ENCODE measurements at regions not wholly inside any gene's neighbourhood (a gene's known extent, or its start where the extent isn't known, plus 50 kb on each side); places are given as distances from the start of the nearest gene placed in this dataset.
"Not testable (repeated sequence)": the region's sequence is repeated elsewhere in the genome, so short reads cannot be mapped to it uniquely, and the experiment has no call there.

GRCh38 chr4:112708772-112709171 lies 71.8 kb downstream of the LARP7 start:
- DNase-seq (ENCODE audit: low read depth in 2 of 2), result no peak

DNA sequence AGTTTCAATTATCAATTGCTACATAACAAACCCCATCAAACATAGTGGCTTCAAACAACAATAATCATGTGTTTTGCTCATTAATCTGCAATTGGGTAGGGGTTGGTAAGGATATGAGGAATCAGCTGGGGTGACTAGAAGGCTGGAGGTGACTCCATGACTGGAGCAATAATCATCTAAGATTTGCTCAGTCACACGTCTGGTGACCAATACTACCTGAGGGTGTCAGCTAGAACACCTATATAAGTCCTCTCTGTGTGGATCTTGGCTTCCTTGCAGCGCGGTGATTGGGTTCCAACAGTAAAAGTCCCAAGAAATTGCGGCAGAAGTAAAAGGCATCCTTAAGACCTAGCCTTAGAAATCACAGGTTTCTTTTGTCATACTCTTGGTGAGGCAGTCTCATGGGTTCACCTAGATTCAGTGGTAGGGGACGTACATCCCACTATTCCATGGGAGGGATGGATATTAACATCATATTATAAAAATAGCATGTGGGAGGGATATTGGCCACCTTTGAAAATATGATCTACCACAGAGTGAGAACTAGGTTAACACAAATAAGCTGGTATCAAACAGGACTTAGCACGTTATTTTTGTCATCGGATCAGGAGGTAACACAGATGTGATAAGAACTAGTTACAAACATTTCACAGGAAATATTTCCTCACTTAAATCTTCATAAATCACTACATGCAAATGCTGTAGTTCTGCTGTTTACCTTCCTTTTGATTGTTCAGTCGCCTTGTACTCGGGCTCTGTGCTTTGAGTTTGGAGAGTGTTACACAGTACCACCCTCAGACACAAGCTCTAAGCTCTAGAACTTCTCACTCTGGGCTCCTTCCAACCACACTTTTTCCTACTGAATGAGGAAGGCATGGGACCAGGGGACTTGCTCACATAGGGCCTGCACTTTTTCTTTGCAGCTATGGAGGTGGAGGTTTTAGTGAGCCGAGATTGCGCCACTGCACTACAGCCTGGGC lies 78.3 kb downstream of the LARP7 start:
- DNase-seq (ENCODE audit: low read depth in 2 of 2), result no peak

DNA sequence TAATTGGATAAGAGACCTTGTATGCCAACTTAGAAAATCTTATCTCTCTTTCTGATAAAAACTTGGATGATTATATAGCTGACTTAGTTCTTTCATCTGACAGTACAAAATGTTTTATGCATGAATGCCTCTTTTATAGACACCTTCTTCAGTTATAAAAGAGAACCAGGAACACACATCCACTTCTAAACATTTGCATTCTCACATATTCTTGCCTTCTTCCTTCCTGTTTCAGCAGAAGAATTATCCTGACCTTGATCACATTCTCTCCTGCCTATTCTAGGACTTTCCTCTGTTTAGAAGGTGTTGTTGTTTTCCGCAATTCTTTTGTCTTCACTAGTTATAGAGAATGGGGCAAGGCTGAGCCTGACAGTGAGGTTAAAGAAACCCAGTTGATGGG lies 80.9 kb downstream of the LARP7 start:
- DNase-seq (ENCODE audit: low read depth in 2 of 2), result no peak

DNA sequence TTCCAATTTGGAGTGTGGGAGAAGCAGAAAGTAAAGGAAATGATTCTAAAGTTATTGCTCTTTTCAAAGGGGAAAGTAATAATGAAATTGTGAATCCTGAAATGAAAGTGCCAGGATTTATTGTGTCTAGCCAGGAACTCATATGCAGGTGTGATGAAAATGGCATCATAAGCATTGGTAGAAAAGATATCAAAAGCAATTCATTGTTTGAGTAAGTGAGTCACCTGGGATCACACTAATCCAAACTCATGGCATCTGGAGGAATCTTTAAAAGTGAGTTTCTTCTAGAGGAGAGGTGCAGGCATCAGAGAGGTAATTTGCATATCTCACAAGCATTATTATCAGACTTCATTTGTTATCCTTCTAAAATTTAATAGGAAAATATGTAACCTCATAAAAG lies 84.7 kb downstream of the LARP7 start:
- DNase-seq (ENCODE audit: low read depth in 2 of 2), result no peak

- no peak for DNase-seq (ENCODE audit: low read depth in 2 of 2)
Observed at GRCh38 chr4:112726041-112726440, 89.1 kb downstream of the LARP7 start.

GRCh38 chr4:112727728-112728127 lies 90.8 kb downstream of the LARP7 start:
- DNase-seq (ENCODE audit: low read depth in 2 of 2), result not testable (repeated sequence)

GRCh38 chr4:112731715-112732114 lies 94.8 kb downstream of the LARP7 start:
- DNase-seq (ENCODE audit: low read depth in 2 of 2), result no peak

GRCh38 chr4:112732142-112732541 lies 95.2 kb downstream of the LARP7 start:
- no peak for DNase-seq (ENCODE audit: low read depth in 2 of 2)

- peak in 1 of 2 donors; percentile 4 for DNase-seq (ENCODE audit: low read depth in 2 of 2)
Observed at GRCh38 chr4:112735474-112735951, 98.6 kb downstream of the LARP7 start.

DNA sequence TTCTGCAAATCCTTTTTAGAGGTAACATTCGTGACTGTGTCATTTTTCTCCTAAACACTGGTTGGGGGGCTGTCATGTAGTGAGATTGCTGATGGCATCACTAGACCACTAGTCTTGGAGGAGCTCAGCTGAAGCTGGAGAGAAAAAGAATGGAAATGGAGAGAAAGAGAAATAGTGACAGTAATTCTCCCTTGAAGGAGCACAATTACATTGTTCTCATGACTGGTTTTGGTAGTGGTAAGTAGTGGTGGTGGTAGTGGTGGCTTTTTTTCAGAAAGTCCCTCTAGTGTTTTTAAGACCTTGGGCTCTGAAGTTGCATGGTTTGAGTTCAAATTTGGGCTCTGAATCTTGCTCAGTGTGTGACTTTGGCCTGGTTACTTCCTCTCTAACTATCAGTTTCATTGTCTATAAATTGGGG lies 99.8 kb downstream of the LARP7 start:
- no peak for DNase-seq (ENCODE audit: low read depth in 2 of 2)

GRCh38 chr4:112739442-112739841 lies 102.5 kb downstream of the LARP7 start:
- no peak for DNase-seq (ENCODE audit: low read depth in 2 of 2)

- DNase-seq (ENCODE audit: low read depth in 2 of 2), result no peak
Observed at GRCh38 chr4:112747036-112747435, 110.1 kb downstream of the LARP7 start.

GRCh38 chr4:112748352-112748878 lies 111.5 kb downstream of the LARP7 start:
- no peak for DNase-seq (ENCODE audit: low read depth in 2 of 2)

DNA sequence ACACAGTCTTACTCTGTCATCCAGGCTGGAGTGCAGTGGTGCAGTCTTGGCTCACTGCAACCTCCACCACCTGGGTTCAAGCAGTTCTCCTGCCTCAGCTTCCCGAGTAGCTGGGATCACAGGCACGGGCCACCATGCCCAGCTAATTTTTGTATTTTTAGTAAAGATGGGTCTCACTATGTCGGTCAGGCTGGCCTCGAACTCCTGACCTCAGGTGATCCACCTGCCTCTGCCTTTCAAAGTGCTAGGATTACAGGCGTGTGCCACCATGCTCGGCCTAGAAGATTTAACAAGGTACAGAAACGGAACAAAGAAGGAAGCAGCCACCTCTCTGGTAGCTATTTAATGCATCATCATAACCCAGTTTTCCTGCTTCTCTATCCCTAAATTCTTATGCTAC lies 113.8 kb downstream of the LARP7 start:
- DNase-seq (ENCODE audit: low read depth in 2 of 2), result not testable (repeated sequence)

- DNase-seq (ENCODE audit: low read depth in 2 of 2), result no peak
Observed at GRCh38 chr4:112751447-112751846, 114.5 kb downstream of the LARP7 start.

GRCh38 chr4:112752061-112752460 lies 115.1 kb downstream of the LARP7 start:
- DNase-seq (ENCODE audit: low read depth in 2 of 2), result no peak

- DNase-seq (ENCODE audit: low read depth in 2 of 2), result no peak
Observed at GRCh38 chr4:112752510-112752909, 115.6 kb downstream of the LARP7 start.

DNA sequence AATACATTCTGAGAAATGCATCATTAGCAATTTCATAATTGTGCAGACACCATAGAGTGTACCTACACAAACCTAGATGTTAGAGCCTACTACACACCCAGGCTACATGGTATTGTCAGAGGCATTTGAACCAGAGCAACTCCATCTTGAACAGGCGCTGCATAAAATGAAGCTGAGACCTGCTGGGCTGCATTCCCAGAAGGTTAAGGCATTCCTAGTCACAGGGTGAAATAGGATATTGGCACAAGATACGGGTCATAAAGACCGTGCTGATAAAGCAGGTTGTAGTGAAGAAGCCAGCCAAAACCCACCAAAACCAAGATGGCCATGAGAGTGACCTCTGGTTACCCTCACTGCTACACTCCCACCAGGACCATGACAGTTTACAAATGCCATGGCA lies 116.4 kb downstream of the LARP7 start:
- no peak for DNase-seq (ENCODE audit: low read depth in 2 of 2)

- no peak for DNase-seq (ENCODE audit: low read depth in 2 of 2)
Observed at GRCh38 chr4:112759313-112759712, 122.4 kb downstream of the LARP7 start.

- no peak for DNase-seq (ENCODE audit: low read depth in 2 of 2)
Observed at GRCh38 chr4:112765317-112765974, 128.5 kb downstream of the LARP7 start.

DNA sequence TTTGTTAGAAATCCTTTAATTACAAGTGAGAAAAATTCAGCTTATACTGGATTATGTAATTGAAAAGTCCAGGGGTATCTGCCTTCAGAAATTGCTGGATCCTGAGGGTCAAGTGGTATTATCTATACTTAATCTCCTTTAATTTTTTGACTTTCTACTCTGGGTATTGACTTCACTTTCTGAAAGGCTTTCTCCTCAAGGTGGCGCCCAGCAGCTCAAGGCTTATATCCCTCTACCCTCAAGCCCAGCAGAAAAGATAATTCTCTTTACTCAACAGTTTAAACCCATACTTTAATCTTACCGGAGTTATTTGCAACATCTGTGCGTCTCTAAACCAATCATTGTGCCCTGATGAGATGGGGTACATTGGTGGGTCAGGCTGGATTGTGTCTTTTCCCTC lies 129.5 kb downstream of the LARP7 start:
- DNase-seq (ENCODE audit: low read depth in 2 of 2), result no peak

DNA sequence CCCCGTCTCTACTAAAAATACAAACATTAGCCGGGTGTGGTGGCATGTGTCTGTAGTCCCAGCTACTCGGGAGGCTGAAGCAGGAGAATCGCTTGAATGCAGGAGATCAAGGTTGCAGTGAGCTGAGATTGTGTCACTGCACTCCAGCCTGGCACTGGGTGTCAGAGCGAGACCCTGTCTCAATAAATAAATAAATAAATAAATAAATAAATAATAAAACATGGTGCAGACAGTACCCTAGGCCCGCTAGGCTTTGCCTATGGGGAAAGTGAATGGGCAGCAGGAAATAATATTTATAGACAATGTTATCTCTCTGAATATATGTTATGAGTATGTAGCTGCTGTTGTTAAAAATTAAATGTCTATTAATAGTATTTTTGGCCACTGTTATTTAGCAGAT lies 130.4 kb downstream of the LARP7 start:
- no peak for DNase-seq (ENCODE audit: low read depth in 2 of 2)

GRCh38 chr4:112770114-112770513 lies 133.2 kb downstream of the LARP7 start:
- no peak for DNase-seq (ENCODE audit: low read depth in 2 of 2)
